ENCODE measurements at regions not wholly inside any gene's neighbourhood (a gene's known extent, or its start where the extent isn't known, plus 50 kb on each side); places are given as distances from the start of the nearest gene placed in this dataset.

GRCh38 chr2:142190805-142191204, 60.0 kb upstream of the LRP1B start:
- Histone ChIP-seq H3K27ac (no peak overlapping the region), H3K27me3 (no peaks in the 10 kb centered on the region), H3K4me3 (no peak overlapping the region), H3K9me3 (no peaks in the 10 kb centered on the region), H3K4me1 (peaks cover 0 to 5% (median 0%) of the 10 kb centered on the region in 4 donors), H3K36me3 (no peaks in the 10 kb centered on the region)
- ATAC-seq (ENCODE audit: low FRiP score in 2 of 2): no peak
- TF ChIP-seq POLR2AphosphoS5 (IDR thresholded peaks at IDR 0.05): no peak
- TF ChIP-seq EP300 (IDR thresholded peaks at IDR 0.05): no peak
- no peak for TF ChIP-seq POLR2A (IDR thresholded peaks at IDR 0.05)
- no peak for TF ChIP-seq CTCF (IDR thresholded peaks at IDR 0.05)
- no peak for DNase-seq
- 40 to 53% methylated on average over 1 of the region's 1 CpG for WGBS, 2 donors

- no peak overlapping the region for H3K4me3 ChIP-seq
- peaks cover 0 to 7% (median 2%) of the 10 kb centered on the region in 4 donors for H3K4me1 ChIP-seq
- no peak for ATAC-seq (ENCODE audit: low FRiP score in 2 of 2)
- TF ChIP-seq EP300 (IDR thresholded peaks at IDR 0.05): no peak
- TF ChIP-seq POLR2A (IDR thresholded peaks at IDR 0.05): no peak
- no peak for TF ChIP-seq CTCF (IDR thresholded peaks at IDR 0.05)
- no peak for TF ChIP-seq POLR2AphosphoS5 (IDR thresholded peaks at IDR 0.05)
- DNase-seq: no peak
- no peak overlapping the region for H3K27ac ChIP-seq
- H3K27me3 ChIP-seq: no peaks in the 10 kb centered on the region
- no peaks in the 10 kb centered on the region for H3K36me3 ChIP-seq
- 55 to 58% methylated on average over 1 of the region's 1 CpG for WGBS, 2 donors
- no peaks in the 10 kb centered on the region for H3K9me3 ChIP-seq
Measured at GRCh38 chr2:142189501-142189900, 58.7 kb upstream of the LRP1B start.

GRCh38 chr2:142188562-142188961, 57.7 kb upstream of the LRP1B start:
- no peak overlapping the region for H3K27ac ChIP-seq
- H3K9me3 ChIP-seq: no peaks in the 10 kb centered on the region
- 93 to 100% methylated on average over 1 of the region's 1 CpG for WGBS, 2 donors
- no peak overlapping the region for H3K4me3 ChIP-seq
- no peaks in the 10 kb centered on the region for H3K36me3 ChIP-seq
- TF ChIP-seq EP300 (IDR thresholded peaks at IDR 0.05) (no peak), POLR2AphosphoS5 (IDR thresholded peaks at IDR 0.05) (no peak), POLR2A (IDR thresholded peaks at IDR 0.05) (no peak), CTCF (IDR thresholded peaks at IDR 0.05) (no peak)
- H3K27me3 ChIP-seq: no peaks in the 10 kb centered on the region
- ATAC-seq (ENCODE audit: low FRiP score in 2 of 2) (no peak), DNase-seq (no peak)
- H3K4me1 ChIP-seq: peaks cover 0 to 7% (median 2%) of the 10 kb centered on the region in 4 donors

GRCh38 chr2:142180820-142181533, 50.2 kb upstream of the LRP1B start:
- H3K4me3 ChIP-seq: no peak overlapping the region
- no peaks in the 10 kb centered on the region for H3K36me3 ChIP-seq
- TF ChIP-seq EP300 (IDR thresholded peaks at IDR 0.05) (no peak), POLR2AphosphoS5 (IDR thresholded peaks at IDR 0.05) (no peak)
- WGBS, 2 donors: 59 to 71% methylated on average over 21 of the region's 22 CpGs
- H3K27me3 ChIP-seq: no peaks in the 10 kb centered on the region
- no peak overlapping the region for H3K27ac ChIP-seq
- DNase-seq: peak in 1 of 2 donors; percentile 32
- no peaks in the 10 kb centered on the region for H3K9me3 ChIP-seq
- H3K4me1 ChIP-seq: peaks cover 0 to 7% (median 0%) of the 10 kb centered on the region in 4 donors
- ATAC-seq (ENCODE audit: low FRiP score in 2 of 2): peak in 1 of 2 donors; percentile 30

All from upper lobe of left lung (tissue), 6 donors.